ENCODE measurements at regions not wholly inside any gene's neighbourhood (a gene's known extent, or its start where the extent isn't known, plus 50 kb on each side); places are given as distances from the start of the nearest gene placed in this dataset.

DNA sequence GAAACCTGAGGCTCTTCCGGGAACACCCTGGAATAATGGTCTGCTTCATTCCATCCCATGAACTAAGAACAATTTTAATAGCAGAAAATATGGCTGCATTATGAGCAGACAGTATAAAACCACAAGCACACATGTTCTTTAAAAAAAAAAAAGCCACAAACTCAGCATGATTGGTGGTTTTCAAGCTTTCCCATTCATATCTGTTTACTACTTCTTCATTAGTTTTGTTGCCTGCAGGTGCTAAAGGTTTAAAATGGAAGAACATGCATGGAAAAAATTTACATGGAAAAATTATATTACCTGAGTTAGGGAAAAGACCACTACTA is 137.9 kb upstream of the HES1 start:
- ATAC-seq (no peak), DNase-seq (ENCODE audit: low spot score in 2 of 2) (no peak)
- Mint-ChIP-seq H3K27ac (no peak overlapping the region), H3K9me3 (no peaks in the 10 kb centered on the region), H3K36me3 (peaks cover 0 to 7% of the 10 kb centered on the region in 2 donors)

DNA sequence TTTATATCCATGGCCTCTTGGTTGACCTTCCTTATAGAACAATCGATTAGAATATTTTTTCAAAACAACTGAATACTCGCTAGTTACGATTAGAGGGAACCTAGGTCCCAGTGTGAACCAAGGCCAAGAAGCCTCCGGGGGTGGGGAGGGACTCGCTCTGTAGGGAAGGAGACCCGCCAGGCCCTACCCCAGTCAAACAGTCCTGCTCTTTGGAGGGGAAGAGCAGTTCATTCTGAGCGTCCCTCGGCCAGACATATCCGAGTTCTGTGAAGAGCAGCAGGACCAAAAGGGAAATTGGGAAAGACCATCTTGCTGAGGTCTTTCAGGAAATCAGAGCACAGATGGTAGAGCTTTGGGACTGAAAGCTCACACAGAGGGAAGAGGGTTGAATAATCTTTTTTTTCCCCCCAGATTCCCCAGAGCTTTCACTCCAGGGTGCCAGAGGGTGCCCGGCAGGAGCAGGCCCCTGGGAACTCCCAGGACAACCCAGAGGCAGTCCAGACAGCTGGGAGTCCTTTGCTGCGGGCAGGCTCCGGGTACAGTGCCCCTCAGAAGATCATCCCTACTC is 137.2 kb upstream of the HES1 start:
- Mint-ChIP-seq H3K9me3 (no peaks in the 10 kb centered on the region), H3K27ac (no peak overlapping the region), H3K36me3 (peaks cover 0 to 7% of the 10 kb centered on the region in 2 donors)
- DNase-seq (ENCODE audit: low spot score in 2 of 2) = no peak
- no peak for ATAC-seq

DNA sequence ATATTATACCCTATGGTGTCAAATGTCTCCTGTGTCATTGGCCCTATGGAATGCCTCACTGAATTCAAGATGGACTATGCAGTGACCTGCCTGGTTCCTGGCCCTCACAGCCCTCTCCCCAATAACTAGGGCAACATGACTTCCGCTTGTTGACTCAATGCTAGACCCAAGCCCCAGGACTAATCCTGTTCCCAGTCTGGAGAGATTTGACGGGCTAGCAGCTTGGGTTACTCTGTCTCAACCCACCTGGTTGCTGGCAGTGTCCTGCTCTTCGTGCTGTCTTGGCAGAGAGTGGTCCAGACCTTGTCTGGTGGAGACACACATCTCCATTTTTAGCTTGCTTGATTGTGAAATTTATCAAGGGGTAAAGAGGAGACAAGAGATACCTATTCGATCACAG is 135.8 kb upstream of the HES1 start:
- H3K9me3 Mint-ChIP-seq = no peaks in the 10 kb centered on the region
- H3K36me3 Mint-ChIP-seq = peaks cover 0 to 7% of the 10 kb centered on the region in 2 donors

DNA sequence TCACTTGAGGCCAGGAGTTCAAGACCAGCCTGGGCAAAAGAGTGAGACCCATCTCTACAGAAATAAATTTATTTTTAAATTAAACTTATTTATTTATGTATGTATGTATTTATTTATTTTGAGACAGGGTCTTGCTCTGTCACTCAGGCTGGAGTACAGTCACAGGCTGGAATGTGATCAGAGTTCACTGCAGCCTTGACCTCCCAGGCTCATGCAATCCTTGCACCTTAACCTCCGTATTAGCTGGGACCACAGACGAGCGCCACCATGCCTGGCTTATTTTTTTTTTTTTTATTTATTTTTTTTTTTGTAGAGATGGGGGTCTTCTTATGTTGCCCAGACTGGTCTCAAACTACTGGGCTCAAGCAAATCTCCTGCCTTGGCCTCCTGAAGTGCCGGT is 135.2 kb upstream of the HES1 start:
- DNase-seq (ENCODE audit: low spot score in 2 of 2) (no peak), ATAC-seq (no peak)
- Mint-ChIP-seq H3K9me3 (no peaks in the 10 kb centered on the region), H3K36me3 (peaks cover 0 to 7% of the 10 kb centered on the region in 2 donors), H3K27ac (no peak overlapping the region)

More for the DNA sequence above, 135.8 kb upstream of the HES1 start:
- no peak for DNase-seq (ENCODE audit: low spot score in 2 of 2)
- H3K27ac Mint-ChIP-seq = no peak overlapping the region
- no peak for ATAC-seq

DNA sequence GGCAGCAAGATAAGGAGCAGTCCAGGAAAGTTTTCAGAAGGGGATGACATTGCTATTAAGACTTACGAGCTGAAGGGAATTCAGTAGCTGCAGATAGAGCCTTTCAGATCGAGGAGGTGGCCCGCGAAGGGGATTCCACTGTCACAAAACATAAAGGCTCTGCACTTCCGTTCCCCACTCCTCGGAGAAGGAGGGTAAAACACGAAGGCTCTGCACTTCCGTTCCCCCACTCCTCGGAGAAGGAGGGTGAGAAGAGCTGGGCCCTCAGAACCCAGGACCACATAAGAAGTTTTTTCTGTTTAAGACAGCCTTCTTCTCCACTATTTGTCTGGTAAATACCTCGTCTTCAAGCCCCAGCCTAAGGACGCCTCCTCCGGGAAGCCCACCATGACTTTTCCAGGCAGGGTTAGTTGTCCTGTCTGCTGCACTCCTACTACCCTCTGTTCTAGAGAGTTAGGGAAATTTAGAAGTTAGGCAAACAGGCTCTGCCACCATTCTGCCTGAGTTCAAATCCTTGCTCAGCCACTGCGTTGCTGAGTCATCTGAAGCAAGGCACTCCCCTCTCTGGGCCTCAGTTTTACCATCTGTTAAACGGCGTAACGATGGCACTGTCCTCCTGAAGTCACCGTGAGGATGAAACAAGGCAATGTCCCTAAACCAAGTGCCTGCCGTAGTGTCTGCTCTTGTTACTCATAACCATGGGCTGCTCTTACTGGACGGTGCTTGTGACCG is 134.1 kb upstream of the HES1 start:
- DNase-seq (ENCODE audit: low spot score in 2 of 2) = no peak
- Mint-ChIP-seq H3K9me3 (no peaks in the 10 kb centered on the region), H3K27ac (no peak overlapping the region), H3K36me3 (peaks cover 0 to 7% of the 10 kb centered on the region in 2 donors)
- ATAC-seq = no peak

DNA sequence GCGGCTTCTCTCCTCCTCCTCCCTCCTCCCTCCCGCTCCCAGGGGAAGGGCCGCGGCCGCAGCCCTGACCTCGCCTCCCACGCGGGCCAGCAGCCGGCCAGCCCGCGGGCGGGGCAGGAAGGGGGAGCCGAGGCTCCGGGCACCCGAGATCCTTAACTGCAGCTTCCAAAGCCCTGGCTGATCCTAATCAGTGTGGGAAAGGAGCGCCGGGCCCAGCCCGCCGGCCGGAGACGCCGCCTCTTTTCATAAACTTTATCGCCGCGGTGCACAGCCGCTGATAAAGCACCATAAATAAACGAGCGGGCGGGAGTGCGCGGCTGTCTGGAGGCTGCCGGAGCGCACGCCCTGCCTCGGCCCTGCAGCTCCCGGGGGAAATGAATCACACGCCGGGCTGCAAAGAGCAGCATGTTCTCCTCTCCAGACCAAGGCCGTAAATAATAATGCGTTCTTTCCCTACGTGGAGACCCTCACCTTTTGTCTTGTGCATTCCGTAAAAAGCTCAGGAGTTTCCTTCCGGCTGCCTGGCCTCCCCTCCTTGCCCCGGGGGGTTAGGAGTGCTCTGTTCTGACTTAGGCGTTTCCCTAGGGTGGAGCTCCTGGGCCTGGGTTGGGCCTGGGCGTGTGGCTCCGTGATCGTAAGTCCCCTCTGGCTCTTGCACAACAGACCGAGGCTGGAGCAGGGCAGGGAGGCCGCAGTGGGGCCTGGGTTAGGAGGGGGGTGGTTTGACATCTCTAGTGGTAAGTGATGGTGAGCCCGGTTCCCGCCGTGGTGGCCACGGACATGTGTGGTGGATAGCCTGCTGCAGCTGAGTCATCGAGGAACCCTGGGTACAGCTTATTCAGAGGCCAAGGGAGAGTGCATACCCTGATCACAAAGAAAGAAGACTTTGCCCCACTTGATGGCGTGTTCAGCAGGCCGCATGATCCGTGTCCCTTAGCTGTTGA is 132.6 kb upstream of the HES1 start:
- no peak overlapping the region for H3K27ac Mint-ChIP-seq
- ATAC-seq = peak; percentile 83 to 89

DNA sequence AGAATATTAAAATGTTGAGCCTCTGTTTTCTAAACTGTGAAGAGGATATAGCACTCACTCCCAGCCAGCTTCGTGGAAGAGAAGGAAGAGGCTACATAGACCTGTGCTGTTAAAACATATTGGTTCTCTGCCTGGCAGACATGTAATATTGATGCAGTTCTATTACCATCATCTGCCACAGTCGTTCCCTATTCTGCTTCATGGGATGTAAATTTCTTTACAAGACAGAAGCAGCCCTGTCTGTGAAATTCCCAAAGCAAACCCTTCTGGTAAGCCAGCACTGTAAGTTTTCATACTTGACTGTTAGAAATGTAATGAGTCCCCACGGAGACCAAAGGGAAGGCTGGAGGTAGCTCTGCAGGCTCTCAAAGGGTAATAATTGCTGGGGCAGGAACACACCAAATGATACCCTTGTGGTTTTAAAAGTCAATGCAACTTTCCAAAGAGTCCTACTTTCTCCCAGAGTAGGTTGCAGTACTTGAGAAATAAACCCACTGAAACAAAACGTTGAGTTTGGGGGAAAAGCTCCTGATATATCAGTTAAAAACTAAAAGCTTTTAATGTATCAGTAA is 129.9 kb upstream of the HES1 start:
- ATAC-seq = no peak
- Mint-ChIP-seq H3K36me3 (peaks cover 0 to 7% of the 10 kb centered on the region in 2 donors), H3K9me3 (no peaks in the 10 kb centered on the region), H3K27ac (no peak overlapping the region)
- no peak for DNase-seq (ENCODE audit: low spot score in 2 of 2)

More for the DNA sequence above, 132.6 kb upstream of the HES1 start:
- H3K36me3 Mint-ChIP-seq = peaks cover 0 to 7% of the 10 kb centered on the region in 2 donors
- peak in 1 of 2 donors; percentile 39 for DNase-seq (ENCODE audit: low spot score in 2 of 2)
- no peaks in the 10 kb centered on the region for H3K9me3 Mint-ChIP-seq

DNA sequence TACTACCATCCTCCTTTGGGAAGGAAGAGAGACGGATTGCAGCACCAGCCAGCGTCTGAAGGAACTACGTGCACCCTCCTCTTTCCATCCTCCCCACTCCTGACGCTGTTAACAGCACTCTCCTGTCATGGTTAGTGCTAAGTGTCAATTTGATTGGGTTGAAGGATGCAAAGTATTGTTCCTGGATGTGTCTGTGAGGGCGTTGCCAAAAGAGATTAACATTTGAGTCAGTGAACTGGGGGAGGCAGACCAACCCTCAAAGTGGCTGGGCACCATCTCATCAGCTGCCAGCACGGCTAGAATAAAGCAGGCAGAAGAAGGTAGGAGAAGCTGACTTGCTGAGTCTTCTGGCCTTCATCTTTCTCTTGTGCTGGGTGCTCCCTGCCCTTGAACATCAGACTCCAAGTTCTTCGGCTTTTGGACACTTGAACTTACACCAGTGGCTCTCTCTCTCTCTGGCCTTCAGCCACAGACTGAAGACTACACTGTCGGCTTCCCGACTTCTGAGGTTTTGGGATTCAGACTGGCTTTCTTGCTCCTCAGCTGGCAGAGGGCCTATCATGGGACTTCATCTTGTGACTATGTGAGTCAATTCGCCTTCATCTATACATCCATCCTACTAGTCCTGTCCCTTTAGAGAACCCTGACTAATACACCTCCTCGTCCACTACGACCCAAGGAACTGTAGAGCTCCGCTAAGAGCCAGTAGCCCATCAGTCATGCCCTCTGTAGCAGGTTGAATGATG is 128.2 kb upstream of the HES1 start:
- ATAC-seq (no peak), DNase-seq (ENCODE audit: low spot score in 2 of 2) (no peak)
- no peaks in the 10 kb centered on the region for H3K36me3 Mint-ChIP-seq
- no peaks in the 10 kb centered on the region for H3K9me3 Mint-ChIP-seq
- H3K27ac Mint-ChIP-seq = no peak overlapping the region

DNA sequence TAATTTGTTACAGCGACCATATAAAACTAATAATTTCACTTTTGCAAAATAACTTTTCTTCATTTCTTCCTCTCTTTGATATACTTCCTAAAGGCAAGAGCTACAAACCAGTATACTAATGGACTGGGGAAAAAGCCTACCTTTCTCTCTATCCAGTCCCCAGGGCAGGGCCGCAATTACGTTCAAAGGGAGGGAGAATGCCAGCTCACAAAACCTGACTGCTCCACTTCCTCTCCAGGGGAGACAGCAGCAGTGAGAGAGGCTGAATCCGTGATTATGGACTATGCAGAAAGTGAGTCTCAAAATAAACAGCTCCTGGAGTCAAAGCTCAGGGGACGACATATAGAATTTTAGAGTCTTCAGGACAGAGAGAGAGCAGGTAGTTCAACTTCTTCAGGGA is 126.9 kb upstream of the HES1 start:
- H3K9me3 Mint-ChIP-seq = no peaks in the 10 kb centered on the region
- no peaks in the 10 kb centered on the region for H3K36me3 Mint-ChIP-seq
- H3K27ac Mint-ChIP-seq = no peak overlapping the region
- ATAC-seq = no peak
- DNase-seq (ENCODE audit: low spot score in 2 of 2) = no peak

DNA sequence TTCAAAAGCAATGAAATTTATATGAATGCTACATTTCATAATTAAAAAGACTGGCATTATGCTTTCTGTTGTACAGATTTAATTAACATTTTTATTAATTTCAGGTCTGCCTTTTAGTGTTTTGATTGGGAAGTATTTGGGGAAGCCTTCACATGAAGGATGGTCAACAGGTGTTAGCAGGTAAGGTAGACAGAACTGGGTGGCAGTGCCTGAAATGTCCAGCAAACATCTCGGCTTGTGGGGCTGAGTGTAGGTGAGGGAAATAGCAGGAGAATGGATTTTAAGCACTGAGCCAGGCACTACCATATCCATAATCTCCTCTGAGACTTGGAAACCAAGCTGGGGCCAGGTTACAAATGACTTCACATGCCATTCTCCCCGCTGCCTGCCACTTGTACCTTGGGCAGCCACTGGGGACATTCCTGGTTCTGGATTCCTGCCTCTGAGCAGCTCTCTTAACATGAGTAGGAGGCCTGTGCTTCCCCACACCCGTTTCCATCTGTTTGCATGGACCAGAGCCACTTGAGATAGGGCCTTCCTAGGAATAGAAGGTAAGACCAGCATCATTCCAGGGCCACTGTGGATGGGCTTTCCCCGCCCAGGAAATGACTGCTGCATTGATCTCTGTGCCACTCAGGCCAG is 125.9 kb upstream of the HES1 start:
- no peaks in the 10 kb centered on the region for H3K36me3 Mint-ChIP-seq
- DNase-seq (ENCODE audit: low spot score in 2 of 2) (no peak), ATAC-seq (no peak)
- H3K9me3 Mint-ChIP-seq = no peaks in the 10 kb centered on the region
- no peak overlapping the region for H3K27ac Mint-ChIP-seq

DNA sequence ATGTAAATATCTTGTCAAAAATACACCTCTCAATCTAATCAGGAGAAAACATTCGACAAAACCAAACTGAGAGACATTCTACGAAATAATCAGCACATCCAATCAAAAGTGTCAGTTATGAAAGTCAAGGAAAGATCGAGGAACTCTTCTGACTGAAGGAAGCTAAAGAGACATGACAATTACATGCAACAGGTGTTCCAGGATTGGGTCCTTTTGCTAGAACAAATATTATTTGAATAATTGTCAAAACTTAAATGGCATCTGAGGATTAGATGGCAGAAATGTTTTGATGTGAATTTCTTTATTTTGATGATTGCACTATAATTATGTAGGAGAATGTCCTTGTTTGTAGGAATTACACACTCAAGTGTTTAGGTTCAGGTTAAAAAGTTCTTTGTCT is 124.1 kb upstream of the HES1 start:
- Mint-ChIP-seq H3K27ac (no peak overlapping the region), H3K36me3 (no peaks in the 10 kb centered on the region), H3K9me3 (no peaks in the 10 kb centered on the region)
- ATAC-seq (no peak), DNase-seq (ENCODE audit: low spot score in 2 of 2) (no peak)

DNA sequence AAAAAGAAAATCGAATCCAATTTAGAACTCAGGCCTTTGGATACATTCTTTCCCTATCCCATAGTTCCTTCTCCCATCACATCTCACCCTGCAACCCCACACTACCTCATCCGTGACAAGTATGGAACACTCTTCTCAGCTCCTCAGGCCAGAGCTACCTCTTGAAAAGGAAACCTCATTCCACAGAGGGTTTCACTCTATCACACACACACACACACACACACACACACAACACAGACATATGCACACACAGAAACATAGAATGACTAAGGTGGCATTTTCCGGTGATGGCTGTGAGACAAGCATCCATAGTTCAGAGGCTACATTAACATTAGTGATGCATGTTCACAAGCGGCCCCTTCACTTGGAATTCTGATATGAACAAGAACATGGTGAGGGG is 122.0 kb upstream of the HES1 start:
- ATAC-seq (no peak), DNase-seq (ENCODE audit: low spot score in 2 of 2) (no peak)
- no peaks in the 10 kb centered on the region for H3K9me3 Mint-ChIP-seq
- H3K27ac Mint-ChIP-seq = no peak overlapping the region
- no peaks in the 10 kb centered on the region for H3K36me3 Mint-ChIP-seq

DNA sequence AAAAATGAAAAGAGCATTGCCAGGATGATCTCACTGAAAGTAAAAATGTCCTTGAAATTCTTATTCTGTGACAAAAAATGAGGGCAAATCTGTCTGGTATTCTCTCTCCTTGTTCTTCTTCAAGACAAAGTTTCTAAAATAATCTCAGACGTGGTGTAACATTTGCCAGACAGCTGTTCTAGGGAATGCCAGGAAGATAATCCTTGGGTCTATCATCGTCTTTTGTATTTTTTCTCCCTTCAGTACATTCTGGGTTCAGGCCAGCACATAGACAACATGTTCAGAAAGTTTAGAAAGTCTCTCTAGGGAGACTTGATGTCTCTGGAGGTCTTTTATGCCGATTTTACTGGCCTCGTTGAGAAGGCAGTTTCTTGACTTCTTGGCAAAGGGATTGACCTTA is 121.2 kb upstream of the HES1 start:
- ATAC-seq (no peak), DNase-seq (ENCODE audit: low spot score in 2 of 2) (no peak)
- no peak overlapping the region for H3K27ac Mint-ChIP-seq
- H3K36me3 Mint-ChIP-seq = no peaks in the 10 kb centered on the region
- no peaks in the 10 kb centered on the region for H3K9me3 Mint-ChIP-seq

DNA sequence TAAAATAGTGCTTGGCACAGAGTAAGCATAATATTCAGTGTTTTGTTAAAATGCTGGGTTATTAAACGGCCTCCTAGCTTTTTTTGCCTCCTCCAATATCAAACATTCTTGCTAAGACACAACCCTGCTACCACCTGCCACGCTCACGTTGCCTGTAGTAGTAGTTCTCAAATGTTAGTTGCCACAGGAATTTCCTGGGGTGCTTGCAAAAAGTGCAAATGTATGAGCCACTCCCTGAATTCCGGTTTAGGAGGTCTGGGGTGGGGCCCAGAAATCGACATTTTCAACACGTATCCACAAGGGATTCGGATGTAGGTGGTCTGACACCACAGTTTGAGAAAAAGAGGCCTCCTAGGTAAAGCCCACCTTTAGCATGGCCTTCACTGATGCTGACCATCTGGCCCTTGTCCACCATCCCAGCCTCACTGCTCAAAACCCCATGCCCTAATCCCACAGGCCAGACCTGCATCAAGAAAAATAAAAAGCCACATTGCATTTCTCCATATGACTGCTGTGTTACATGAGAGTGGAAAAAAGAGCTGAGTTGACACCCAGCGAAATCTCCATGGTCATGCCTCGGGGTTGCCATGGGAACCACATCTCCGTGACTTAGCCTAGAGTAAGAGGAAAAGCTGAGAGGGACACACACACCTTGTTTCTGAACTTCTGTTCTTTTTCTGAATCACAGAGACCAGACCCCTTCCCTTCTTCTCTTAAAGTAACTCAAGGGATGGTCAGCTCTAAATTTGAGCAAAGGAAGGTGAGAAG is 116.4 kb upstream of the HES1 start:
- no peak for DNase-seq (ENCODE audit: low spot score in 2 of 2)
- Mint-ChIP-seq H3K9me3 (no peaks in the 10 kb centered on the region), H3K36me3 (no peaks in the 10 kb centered on the region), H3K27ac (no peak overlapping the region)
- no peak for ATAC-seq

DNA sequence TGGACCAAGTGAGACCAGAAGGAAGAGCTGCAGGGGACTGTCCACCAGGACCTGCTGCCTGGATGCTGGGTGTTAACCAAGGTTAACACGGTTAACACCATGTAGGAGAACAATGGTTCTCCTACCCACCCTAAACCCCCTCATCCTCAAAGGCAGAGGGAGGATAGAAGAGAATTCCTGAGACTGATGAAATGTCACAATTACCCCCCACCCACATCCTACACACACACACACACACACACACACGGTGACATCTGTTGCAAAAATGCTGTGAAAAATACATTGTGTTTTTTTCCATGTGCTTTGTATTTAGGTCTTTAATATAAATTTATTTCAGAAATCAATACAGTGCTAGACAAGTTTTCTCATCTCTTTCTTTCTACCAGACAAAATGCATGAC is 113.9 kb upstream of the HES1 start:
- no peak for ATAC-seq
- no peak overlapping the region for H3K27ac Mint-ChIP-seq
- no peak for DNase-seq (ENCODE audit: low spot score in 2 of 2)
- no peaks in the 10 kb centered on the region for H3K36me3 Mint-ChIP-seq
- H3K9me3 Mint-ChIP-seq = no peaks in the 10 kb centered on the region

DNA sequence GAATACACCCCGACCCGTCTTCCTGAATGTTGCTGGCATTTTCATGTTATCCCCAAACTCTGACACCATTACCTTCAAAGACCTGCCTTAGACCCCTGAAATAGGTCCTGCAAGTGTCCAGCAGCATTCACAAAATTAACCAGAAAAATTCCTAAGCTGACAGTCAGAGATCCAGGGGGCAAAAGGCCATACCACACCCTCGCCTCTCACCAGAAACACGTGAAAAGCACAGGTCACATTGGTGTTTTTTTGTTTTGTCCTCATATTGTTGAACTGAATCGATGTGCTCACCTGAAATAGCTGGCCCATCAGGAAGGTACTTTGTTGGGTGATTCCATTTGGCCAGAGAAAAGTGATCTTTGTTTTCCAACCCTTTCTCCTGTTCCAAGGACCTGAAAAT is 113.1 kb upstream of the HES1 start:
- Mint-ChIP-seq H3K36me3 (no peaks in the 10 kb centered on the region), H3K9me3 (no peaks in the 10 kb centered on the region), H3K27ac (no peak overlapping the region)
- DNase-seq (ENCODE audit: low spot score in 2 of 2) = no peak
- ATAC-seq = no peak
